Parathyroid adenoma (tissue), 2 donors: ENCODE measurements at regions not wholly inside any gene's neighbourhood (a gene's known extent, or its start where the extent isn't known, plus 50 kb on each side); places are given as distances from the start of the nearest gene placed in this dataset.

ENCODE experiments used
- H2AFZ ChIP-seq: fragments of 300-600 bp; sonication (generic); one replicate; pipeline ENCODE4 v1.7.0; 2017; ENCODE audit warnings: antibody characterized with exemption, mild to moderate bottlenecking
- H3K27ac ChIP-seq: fragments of 300-600 bp; sonication (generic); one replicate; pipeline ENCODE4 v1.7.0; 2017
- H3K27me3 ChIP-seq: fragments of 300-600 bp; sonication (generic); one replicate; pipeline ENCODE4 v1.7.0; 2017; ENCODE audit warnings: low read length; ENCODE audit not compliant: control insufficient read depth, insufficient read depth
- H3K36me3 ChIP-seq: fragments of 300-600 bp; sonication (generic); one replicate; pipeline ENCODE4 v1.7.0; 2017; ENCODE audit warnings: low read length; ENCODE audit not compliant: control insufficient read depth, insufficient read depth
- H3K4me1 ChIP-seq: fragments of 300-600 bp; sonication (generic); one replicate; pipeline ENCODE4 v1.7.0; 2017; ENCODE audit warnings: control low read depth
- H3K4me2 ChIP-seq: fragments of 300-600 bp; sonication (generic); one replicate; pipeline ENCODE4 v1.7.0; 2017; ENCODE audit warnings: low read length
- H3K4me3 ChIP-seq: fragments of 300-600 bp; sonication (generic); one replicate; pipeline ENCODE4 v1.7.0; 2017; ENCODE audit warnings: low read depth, low read length
- H3K79me2 ChIP-seq: fragments of 300-600 bp; sonication (generic); one replicate; pipeline ENCODE4 v1.7.0; 2017; ENCODE audit warnings: control low read depth
- H3K9ac ChIP-seq: fragments of 300-600 bp; sonication (generic); one replicate; pipeline ENCODE4 v1.7.0; 2017; ENCODE audit warnings: mild to moderate bottlenecking
- H3K9me3 ChIP-seq: fragments of 300-600 bp; sonication (generic); one replicate; pipeline ENCODE4 v1.7.0; 2017; ENCODE audit warnings: low read length; ENCODE audit not compliant: control insufficient read depth
- CTCF ChIP-seq: fragments of 300-600 bp; sonication (generic); IDR thresholded peaks from one replicate; pipeline ENCODE4 v1.7.0; 2017; ENCODE audit warnings: antibody characterized with exemption, mild to moderate bottlenecking
- donor health status: primary hyperparathyroidism.

GRCh38 chr16:85461814-85462713 lies 151.1 kb upstream of the GSE1 start:
- Histone ChIP-seq H3K4me3 (peak overlapping the region; percentile 19), H3K4me2 (peak overlapping the region; percentile 69), H3K9ac (peak overlapping the region; percentile 71), H3K36me3 (no peaks in the 10 kb centered on the region), H2AFZ (peak overlapping the region; percentile 68), H3K79me2 (peaks cover 10% of the 10 kb centered on the region), H3K9me3 (no peaks in the 10 kb centered on the region), H3K27me3 (no peaks in the 10 kb centered on the region), H3K27ac (peak overlapping the region; percentile 99), H3K4me1 (peaks cover 68% of the 10 kb centered on the region)
- TF ChIP-seq CTCF, result no peak

- Histone ChIP-seq H3K27ac (peak overlapping the region; percentile 96), H3K9me3 (no peaks in the 10 kb centered on the region), H3K36me3 (no peaks in the 10 kb centered on the region), H3K4me1 (peaks cover 63% of the 10 kb centered on the region), H3K27me3 (no peaks in the 10 kb centered on the region), H3K79me2 (peaks cover 19% of the 10 kb centered on the region), H2AFZ (no peak overlapping the region), H3K4me3 (peak overlapping the region; percentile 35), H3K9ac (peak overlapping the region; percentile 13), H3K4me2 (peak overlapping the region; percentile 66)
- no peak for TF ChIP-seq CTCF
These were observed 150.2 kb upstream of the GSE1 start for GRCh38 chr16:85462714-85463611.

- Histone ChIP-seq H3K36me3 (no peaks in the 10 kb centered on the region), H3K4me3 (peak overlapping the region; percentile 35)
- TF ChIP-seq CTCF, result no peak
These were observed 149.3 kb upstream of the GSE1 start for GRCh38 chr16:85463672-85464382.

GRCh38 chr16:85464383-85465305 lies 148.5 kb upstream of the GSE1 start:
- Histone ChIP-seq H3K79me2 (peaks cover 34% of the 10 kb centered on the region), H3K9ac (no peak overlapping the region), H3K4me1 (peaks cover 50% of the 10 kb centered on the region), H3K27me3 (no peaks in the 10 kb centered on the region), H3K9me3 (no peaks in the 10 kb centered on the region), H3K4me2 (peak overlapping the region; percentile 66), H3K36me3 (no peaks in the 10 kb centered on the region), H3K4me3 (peak overlapping the region; percentile 35), H2AFZ (no peak overlapping the region), H3K27ac (peak overlapping the region; percentile 96)
- no peak for TF ChIP-seq CTCF

More at GRCh38 chr16:85463672-85464382, 149.3 kb upstream of the GSE1 start:
- H3K4me1 ChIP-seq, result peaks cover 55% of the 10 kb centered on the region
- H3K4me2 ChIP-seq, result peak overlapping the region; percentile 66
- no peaks in the 10 kb centered on the region for H3K27me3 ChIP-seq
- H3K9ac ChIP-seq, result peak overlapping the region; percentile 65
- peak overlapping the region; percentile 96 for H3K27ac ChIP-seq
- H3K79me2 ChIP-seq, result peaks cover 26% of the 10 kb centered on the region
- no peaks in the 10 kb centered on the region for H3K9me3 ChIP-seq
- no peak overlapping the region for H2AFZ ChIP-seq
